ENCODE measurements at regions not wholly inside any gene's neighbourhood (a gene's known extent, or its start where the extent isn't known, plus 50 kb on each side); places are given as distances from the start of the nearest gene placed in this dataset.

GRCh38 chr4:129352480-129352879 is 256.5 kb downstream of the C4orf33 start:
- Histone ChIP-seq H3K27me3 (ENCODE audit: control insufficient read depth in 2 of 2, insufficient read depth in 2 of 2, low read length in 2 of 2) (no peaks in the 10 kb centered on the region), H3K4me1 (replicated peaks in 1 of 2; ENCODE audit: control insufficient read depth in 2 of 2, insufficient read depth in 2 of 2, low read length in 2 of 2) (no peaks in the 10 kb centered on the region), H3K4me3 (no peak overlapping the region), H3K27ac (ENCODE audit: extremely low read depth, low read depth, low read length) (no peak overlapping the region), H3K9me1 (ENCODE audit: control insufficient read depth, insufficient read depth, low read length) (no peaks in the 10 kb centered on the region), H3K9me3 (replicated peaks; ENCODE audit: control insufficient read depth, insufficient read depth, low read depth, low read length) (no peaks in the 10 kb centered on the region), H3K9ac (ENCODE audit: insufficient read depth in 1 of 2, low read depth in 2 of 2, low read length in 2 of 2) (no peak overlapping the region), H3K36me3 (ENCODE audit: control insufficient read depth, insufficient read depth, low read length) (no peaks in the 10 kb centered on the region), H3K79me2 (ENCODE audit: control insufficient read depth, insufficient read depth, low read length) (no peaks in the 10 kb centered on the region), H2AFZ (ENCODE audit: low read depth, low read length) (no peak overlapping the region), H4K20me1 (replicated peaks; ENCODE audit: control insufficient read depth, insufficient read depth, low read length) (no peaks in the 10 kb centered on the region), H3K4me2 (ENCODE audit: insufficient read depth, low read length) (no peak overlapping the region)
- WGBS (ENCODE audit: insufficient coverage, low coverage, missing lambda C conversion rate): 2% methylated on average over 4 of the region's 4 CpGs
- no peak for DNase-seq (ENCODE audit: extremely low read depth in 1 of 4, low spot score in 3 of 4)
- in situ Hi-C loops (cut with MboI): loop anchor here (25.0 kb wide), 1 partner anchor 1335 kb away; no protein-coding TSS in a partner anchor
- no peak for FAIRE-seq
- intact Hi-C loops (cut with micrococcal nuclease): no loop called here
- ChIA-PET CTCF (ENCODE audit: low intra/inter-chr PET ratio) (no interaction called here), POLR2A (no interaction called here)
- no peak for TF ChIP-seq HBP1 (CRISPR knock-in tag; IDR thresholded peaks at IDR 0.05)
- TF ChIP-seq CC2D1A (IDR thresholded peaks at IDR 0.05): no peak
- no peak for TF ChIP-seq ELF1 (tag; IDR thresholded peaks at IDR 0.05)
- no peak for TF ChIP-seq MYNN (IDR thresholded peaks at IDR 0.05)
- TF ChIP-seq MYNN (CRISPR knock-in tag; IDR thresholded peaks at IDR 0.05): no peak
- TF ChIP-seq THRA (IDR thresholded peaks at IDR 0.05): no peak
- TF ChIP-seq CREB5 (CRISPR knock-in tag; IDR thresholded peaks at IDR 0.05): no peak
- no peak for TF ChIP-seq TAF7 (tag; IDR thresholded peaks at IDR 0.05)
- no peak for TF ChIP-seq ZNF217 (CRISPR knock-in tag; IDR thresholded peaks at IDR 0.05)
- TF ChIP-seq MTF1 (CRISPR knock-in tag; IDR thresholded peaks at IDR 0.05; ENCODE audit: borderline replicate concordance): no peak
- TF ChIP-seq ZBTB49 (CRISPR knock-in tag; IDR thresholded peaks at IDR 0.05; ENCODE audit: borderline replicate concordance): no peak
- no peak for TF ChIP-seq SRF (CRISPR knock-in tag; IDR thresholded peaks at IDR 0.05)
- TF ChIP-seq NCOA4 (IDR thresholded peaks at IDR 0.05; ENCODE audit: partially characterized antibody): no peak
- no peak for TF ChIP-seq FUS (optimal IDR thresholded peaks at IDR 0.05; ENCODE audit: low read depth, low read length)
- no peak for TF ChIP-seq MCM7 (IDR thresholded peaks at IDR 0.05)
- no peak for TF ChIP-seq ZNF408 (CRISPR knock-in tag; IDR thresholded peaks at IDR 0.05; ENCODE audit: low read depth)
- no peak for TF ChIP-seq ZNF133 (CRISPR knock-in tag; IDR thresholded peaks at IDR 0.05)
- BruUV-seq (replicated peaks): no TSS peak
- ATAC-seq: no peak
